ENCODE measurements at regions not wholly inside any gene's neighbourhood (a gene's known extent, or its start where the extent isn't known, plus 50 kb on each side); places are given as distances from the start of the nearest gene placed in this dataset.
"Not testable (repeated sequence)": the region's sequence is repeated elsewhere in the genome, so short reads cannot be mapped to it uniquely, and the experiment has no call there.

DNA sequence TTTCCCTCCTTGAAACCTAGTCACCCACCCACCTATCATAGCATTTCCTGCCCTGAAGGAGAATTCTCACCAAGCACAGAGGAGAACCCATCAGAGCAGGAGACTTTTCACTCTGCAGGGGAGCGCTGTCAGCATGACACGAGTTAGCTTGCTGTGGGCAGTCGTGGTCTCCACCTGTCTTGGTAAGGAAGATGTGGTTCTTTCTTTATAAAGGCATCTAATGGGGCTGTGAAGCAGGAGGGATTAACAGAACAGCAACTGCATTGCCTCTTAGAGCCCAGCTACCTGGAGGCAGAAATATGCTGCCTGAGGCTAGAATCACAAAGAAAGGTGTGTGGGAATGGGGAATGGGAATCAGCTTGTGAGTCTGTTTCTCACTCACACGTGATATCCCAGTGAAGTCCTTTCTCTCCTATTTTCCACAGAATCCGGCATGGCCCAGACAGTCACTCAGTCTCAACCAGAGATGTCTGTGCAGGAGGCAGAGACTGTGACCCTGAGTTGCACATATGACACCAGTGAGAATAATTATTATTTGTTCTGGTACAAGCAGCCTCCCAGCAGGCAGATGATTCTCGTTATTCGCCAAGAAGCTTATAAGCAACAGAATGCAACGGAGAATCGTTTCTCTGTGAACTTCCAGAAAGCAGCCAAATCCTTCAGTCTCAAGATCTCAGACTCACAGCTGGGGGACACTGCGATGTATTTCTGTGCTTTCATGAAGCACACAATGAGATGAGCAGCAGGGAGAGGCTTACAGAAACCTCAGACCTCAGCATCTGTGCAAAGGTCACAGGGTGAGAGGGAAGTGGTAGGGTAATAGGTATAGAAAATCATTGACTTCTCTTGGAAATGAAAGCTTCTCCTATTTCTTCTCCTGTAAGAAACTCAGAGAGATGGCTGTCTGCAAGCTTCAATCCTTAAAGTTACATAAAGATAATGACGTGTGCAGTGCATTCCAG lies 316.9 kb downstream of the DAD1 start:
- no peak for DNase-seq (ENCODE audit: low read depth in 3 of 3, low spot score in 2 of 3)

GRCh38 chr14:22268875-22269274 lies 320.1 kb downstream of the DAD1 start:
- no peak for DNase-seq (ENCODE audit: low read depth in 3 of 3, low spot score in 2 of 3)

- no peak for DNase-seq (ENCODE audit: low read depth in 3 of 3, low spot score in 2 of 3)
Observed at GRCh38 chr14:22266683-22267082, 322.3 kb downstream of the DAD1 start.

GRCh38 chr14:22266142-22266442 lies 322.9 kb downstream of the DAD1 start:
- DNase-seq (ENCODE audit: low read depth in 3 of 3, low spot score in 2 of 3), result no peak

DNA sequence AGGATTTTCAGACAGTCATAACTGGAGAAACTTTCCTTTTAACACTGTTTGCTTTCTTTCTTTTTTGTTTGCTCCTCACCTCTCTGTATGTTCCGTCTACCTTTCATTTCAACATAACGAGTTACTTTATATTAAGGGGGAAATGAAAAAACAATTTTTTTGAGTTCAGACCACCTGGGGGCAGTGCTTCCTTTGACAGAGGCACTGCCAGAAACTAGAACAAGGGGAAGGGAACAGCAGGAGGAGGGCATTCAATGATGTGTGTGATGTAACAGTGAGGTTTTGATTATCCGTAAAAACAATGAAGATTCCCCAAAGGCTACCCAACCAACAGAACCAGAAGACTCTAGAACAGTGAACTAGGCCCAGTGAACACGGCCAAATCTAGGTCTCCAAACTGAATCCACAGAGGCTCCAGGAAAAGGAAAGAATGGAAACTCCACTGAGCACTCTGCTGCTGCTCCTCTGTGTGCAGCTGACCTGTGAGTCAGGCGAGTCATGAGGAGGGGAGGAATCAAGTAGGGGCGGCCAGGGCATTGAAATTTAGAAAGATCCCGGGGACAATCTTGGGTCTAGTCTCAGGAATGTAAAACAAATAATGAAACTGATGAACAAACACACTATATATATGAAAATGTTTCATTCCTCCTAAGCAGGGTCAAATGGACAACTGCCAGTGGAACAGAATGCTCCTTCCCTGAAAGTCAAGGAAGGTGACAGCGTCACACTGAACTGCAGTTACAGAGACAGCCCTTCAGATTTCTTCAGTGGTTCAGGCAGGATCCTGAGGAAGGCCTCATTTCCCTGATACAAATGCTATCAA lies 323.5 kb downstream of the DAD1 start:
- DNase-seq (ENCODE audit: low read depth in 3 of 3, low spot score in 2 of 3), result no peak

GRCh38 chr14:22264759-22265158 lies 324.3 kb downstream of the DAD1 start:
- no peak for DNase-seq (ENCODE audit: low read depth in 3 of 3, low spot score in 2 of 3)

- no peak for DNase-seq (ENCODE audit: low read depth in 3 of 3, low spot score in 2 of 3)
Observed at GRCh38 chr14:22263961-22264360, 325.1 kb downstream of the DAD1 start.

- DNase-seq (ENCODE audit: low read depth in 3 of 3, low spot score in 2 of 3), result no peak
Observed at GRCh38 chr14:22262881-22263280, 326.1 kb downstream of the DAD1 start.

DNA sequence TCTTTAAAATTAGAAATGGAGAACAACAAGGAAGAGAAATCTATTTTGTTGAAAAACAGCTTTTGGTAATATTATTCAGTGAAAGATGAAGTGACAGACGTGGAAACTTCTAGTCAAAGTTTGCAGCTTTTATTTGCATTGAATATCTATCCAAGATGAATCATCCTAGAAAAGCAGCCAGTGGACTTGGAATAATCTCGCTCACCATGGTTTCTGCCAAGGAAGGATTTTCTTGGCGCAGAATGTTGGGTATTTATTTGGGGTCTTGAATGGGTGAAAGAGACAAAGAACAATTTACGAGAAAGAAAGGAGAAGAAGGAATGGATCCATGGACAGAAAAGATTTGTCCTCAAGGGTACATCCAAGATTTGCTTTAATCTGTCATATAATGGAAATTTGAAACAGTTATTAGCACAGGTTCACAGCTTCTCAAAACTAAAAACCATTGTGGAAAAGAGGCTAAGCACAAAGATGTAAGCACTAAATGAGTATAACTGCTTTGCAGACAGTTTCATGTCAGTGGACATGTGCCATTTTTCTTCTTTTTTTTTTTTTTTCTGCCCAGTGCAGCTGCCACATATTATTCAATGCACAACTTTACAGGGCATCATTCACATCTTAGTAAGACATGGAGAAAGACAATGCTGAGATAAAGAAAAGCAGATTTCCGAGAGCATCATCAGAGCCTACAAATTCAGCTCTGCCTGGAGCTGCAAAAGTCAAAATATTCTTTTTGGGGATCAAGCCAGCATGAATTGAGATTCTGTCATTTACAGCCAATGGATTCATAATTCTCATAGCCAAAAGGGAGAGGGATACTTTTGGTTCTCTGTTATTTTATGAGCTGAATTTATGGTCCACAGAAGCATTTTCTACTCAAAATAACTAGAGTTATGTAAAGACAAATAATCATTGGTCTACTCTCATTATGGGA lies 333.7 kb downstream of the DAD1 start:
- DNase-seq (ENCODE audit: low read depth in 3 of 3, low spot score in 2 of 3), result no peak

- no peak for DNase-seq (ENCODE audit: low read depth in 3 of 3, low spot score in 2 of 3)
Observed at GRCh38 chr14:22252686-22253085, 336.3 kb downstream of the DAD1 start.

DNA sequence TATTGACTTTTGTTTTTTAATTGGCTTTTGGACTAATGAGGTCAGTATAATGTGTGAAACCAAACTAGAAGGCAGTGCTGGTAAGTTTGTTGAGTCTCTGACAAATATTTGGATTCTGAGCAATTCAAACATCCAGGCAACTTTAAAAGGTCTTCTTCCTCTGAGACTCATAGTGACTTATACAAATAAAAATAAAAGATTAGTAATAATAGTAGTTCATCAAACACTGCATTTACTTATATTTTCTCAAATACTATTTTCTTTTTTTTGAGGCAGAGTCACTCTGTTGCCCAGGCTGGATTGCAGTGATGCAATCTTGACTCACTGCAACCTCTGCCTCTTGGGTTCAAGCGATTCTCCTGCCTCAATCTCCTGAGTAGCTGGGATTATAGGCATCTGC lies 337.9 kb downstream of the DAD1 start:
- DNase-seq (ENCODE audit: low read depth in 3 of 3, low spot score in 2 of 3), result no peak

DNA sequence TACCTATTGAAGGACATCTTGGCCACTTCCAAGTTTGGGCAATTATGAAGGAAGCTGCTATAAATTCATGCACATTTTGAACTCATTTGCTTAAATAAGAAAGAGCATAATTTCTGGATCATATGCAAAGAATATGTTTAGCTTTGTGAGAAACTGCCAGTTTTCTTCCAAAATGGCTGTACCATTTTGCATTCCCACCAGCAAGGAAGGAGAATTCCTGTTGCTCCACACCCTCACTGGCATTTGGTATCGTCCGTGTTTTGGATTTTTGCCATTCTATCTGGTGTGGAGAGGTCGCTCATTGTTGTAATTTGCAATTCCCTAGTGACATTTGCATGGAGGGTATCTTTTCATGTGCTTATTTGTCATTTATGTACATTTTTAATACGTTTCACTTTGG lies 339.3 kb downstream of the DAD1 start:
- no peak for DNase-seq (ENCODE audit: low read depth in 3 of 3, low spot score in 2 of 3)

GRCh38 chr14:22243971-22244581 lies 344.9 kb downstream of the DAD1 start:
- no peak for DNase-seq (ENCODE audit: low read depth in 3 of 3, low spot score in 2 of 3)

DNA sequence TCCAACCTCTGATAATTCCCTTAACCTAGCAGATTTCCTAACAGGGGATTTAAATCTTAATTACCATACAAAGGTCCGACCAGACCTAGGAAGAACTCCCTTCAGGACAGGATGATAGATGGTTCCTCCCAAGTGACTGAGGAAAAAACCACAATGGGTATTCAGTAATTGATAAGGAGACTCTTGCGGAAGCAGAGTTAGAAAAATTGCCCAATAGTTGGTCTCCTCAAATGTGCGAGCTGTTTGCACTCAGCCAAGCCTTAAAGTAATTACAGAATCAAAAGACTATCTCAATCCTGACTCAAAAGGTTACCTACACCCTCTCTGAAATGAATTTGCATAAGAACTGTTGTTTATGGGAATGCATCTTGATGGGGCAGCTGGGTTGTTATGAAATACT lies 350.7 kb downstream of the DAD1 start:
- DNase-seq (ENCODE audit: low read depth in 3 of 3, low spot score in 2 of 3), result not testable (repeated sequence)

DNA sequence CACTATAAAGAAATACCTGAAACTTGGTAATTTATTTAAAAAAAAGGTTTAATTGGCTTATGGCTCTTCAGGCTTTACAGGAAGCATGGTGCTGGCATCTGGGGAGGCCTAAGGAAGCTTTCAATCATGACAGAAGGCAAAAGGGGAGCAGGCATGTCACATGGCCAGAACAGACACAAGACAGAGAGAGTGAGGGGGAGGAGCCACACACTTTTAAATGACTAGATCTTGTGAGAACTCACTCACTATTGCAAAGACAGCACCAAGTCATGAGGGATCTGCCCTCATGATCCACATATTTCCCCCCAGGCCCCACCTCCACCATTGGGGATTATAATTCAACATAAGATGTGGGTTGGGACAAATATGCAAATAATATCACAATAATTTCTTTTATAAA lies 355.6 kb downstream of the DAD1 start:
- no peak for DNase-seq (ENCODE audit: low read depth in 3 of 3, low spot score in 2 of 3)

GRCh38 chr14:22232933-22233332 lies 356.1 kb downstream of the DAD1 start:
- no peak for DNase-seq (ENCODE audit: low read depth in 3 of 3, low spot score in 2 of 3)

DNA sequence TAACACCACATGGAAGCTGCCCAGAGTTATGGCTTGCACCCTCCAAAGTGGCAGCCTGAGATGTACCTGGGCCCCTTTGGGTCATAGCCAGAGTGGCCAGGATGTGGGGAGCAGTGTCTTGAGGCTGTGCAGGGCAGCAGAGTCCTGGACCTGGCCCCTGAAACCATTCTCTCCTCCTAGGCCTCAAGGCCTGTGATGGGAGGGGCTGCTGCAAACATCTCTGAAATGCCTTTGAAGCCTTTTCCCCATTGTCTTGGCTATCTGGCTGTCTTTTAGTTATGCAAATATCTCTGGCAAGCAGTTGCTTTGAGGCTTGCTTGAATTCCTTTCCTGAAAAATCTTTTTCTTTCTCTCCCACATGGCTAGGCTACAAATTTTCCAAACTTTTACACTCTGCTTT lies 356.5 kb downstream of the DAD1 start:
- no peak for DNase-seq (ENCODE audit: low read depth in 3 of 3, low spot score in 2 of 3)

GRCh38 chr14:22231018-22231417 lies 358.0 kb downstream of the DAD1 start:
- DNase-seq (ENCODE audit: low read depth in 3 of 3, low spot score in 2 of 3), result no peak

DNA sequence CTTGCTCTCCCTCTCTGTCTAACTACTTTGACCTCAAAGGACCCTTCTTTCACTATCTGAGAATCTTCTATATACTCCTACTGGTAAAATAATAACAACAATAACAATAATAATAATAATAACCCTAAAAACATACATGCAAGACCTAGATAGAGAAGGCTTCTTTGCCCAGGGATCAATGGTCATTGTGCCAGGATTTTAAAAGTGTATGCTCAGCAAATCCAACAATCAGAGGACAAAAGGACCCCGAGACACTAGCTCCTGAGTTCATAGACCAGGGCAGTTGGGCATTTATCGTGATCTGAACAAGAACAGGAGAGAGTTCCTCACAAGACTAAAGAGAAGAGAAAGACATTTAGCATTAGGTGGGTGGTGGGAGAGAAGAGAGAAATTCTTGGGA lies 358.5 kb downstream of the DAD1 start:
- no peak for DNase-seq (ENCODE audit: low read depth in 3 of 3, low spot score in 2 of 3)

DNA sequence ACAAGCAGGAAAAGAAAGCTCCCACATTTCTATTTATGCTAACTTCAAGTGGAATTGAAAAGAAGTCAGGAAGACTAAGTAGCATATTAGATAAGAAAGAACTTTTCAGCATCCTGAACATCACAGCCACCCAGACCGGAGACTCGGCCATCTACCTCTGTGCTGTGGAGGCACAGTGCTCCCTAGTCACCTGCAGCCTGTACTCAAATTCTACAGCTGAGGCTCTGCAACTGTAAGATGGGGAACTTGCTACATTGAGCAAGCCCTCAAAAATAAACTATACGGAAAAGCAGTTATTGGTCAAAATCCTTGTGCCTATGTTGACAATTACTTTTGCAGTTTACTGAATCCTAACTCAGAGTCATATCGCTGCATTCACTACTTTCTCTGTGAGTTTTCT lies 361.9 kb downstream of the DAD1 start:
- no peak for DNase-seq (ENCODE audit: low read depth in 3 of 3, low spot score in 2 of 3)

Measured in right renal cortex interstitium (tissue), 3 donors.